GM10266 (cell line): ENCODE measurements at regions not wholly inside any gene's neighbourhood (a gene's known extent, or its start where the extent isn't known, plus 50 kb on each side); places are given as distances from the start of the nearest gene placed in this dataset.

Experiments used
- DNase-seq: peaks from one replicate; pipeline ENCODE4 v3.0.0; 2012; ENCODE audit errors: extremely low spot score
- CTCF ChIP-seq: IDR thresholded peaks from 2 replicates; pipeline ENCODE4 v1.5.1; 2012; ENCODE audit warnings: mild to moderate bottlenecking, low read depth; ENCODE audit not compliant: control insufficient read depth, insufficient read depth; ENCODE audit errors: missing control alignments

DNA sequence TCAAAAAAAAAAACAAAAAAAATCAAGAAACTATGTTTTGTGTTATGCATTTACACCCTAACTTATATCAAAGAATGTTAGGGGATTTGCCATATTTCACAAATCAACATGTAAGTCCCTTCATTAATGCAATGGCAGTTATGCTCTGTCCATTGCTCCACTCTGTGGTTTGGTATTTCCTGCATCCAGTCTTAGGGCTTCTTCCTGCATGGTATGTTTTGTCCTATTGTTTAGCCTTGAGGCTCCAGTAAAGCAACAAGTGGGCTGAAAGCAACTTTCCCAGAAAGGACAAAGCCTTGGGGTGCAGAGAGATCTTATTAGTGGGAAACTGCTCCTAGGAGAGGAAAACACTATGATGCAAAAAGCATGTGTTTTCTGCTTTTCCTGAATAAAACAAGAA is 474.1 kb downstream of the IRS1 start:
- TF ChIP-seq CTCF, result no peak
- DNase-seq, result no peak

GRCh38 chr2:226320076-226320948 is 479.3 kb downstream of the IRS1 start:
- TF ChIP-seq CTCF, result no peak
- no peak for DNase-seq

DNA sequence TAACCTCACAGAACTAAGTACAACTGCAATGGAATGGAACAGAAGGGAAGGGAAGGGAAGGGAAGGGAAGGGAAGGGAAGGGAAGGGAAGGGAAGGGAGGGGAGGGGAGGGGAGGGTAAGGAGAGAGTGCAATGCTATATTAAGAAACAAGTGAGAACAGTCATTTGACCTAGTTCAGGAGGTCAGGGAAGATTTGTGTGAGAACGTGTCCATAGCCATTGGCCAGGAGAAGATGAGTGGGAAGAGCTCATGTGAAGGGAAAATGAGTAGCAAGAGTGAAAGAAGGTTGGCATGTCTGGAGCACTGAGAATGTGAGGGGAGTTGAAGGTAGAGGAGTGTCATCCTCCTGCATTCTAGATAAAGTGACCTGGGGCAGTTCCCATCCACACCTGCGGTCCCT is 481.6 kb downstream of the IRS1 start:
- DNase-seq, result no peak
- TF ChIP-seq CTCF, result no peak

DNA sequence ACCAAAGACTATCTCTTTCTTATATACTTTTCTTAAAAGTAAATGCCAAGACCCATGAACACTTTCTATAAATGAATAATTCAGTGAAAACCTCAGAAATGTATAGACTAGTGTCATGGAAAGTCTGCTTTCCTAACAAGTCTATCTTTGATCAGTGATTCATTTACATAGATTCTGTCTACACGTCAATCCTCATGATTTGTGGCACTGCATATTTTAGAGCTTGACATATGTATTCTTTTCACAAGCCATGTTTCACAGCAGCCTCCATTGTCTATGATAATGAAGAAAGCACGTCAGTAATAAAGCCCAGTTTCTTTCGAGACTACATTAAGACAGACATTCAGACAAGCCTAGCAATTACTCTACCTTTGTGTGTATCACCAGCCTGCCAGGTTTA is 486.6 kb downstream of the IRS1 start:
- no peak for TF ChIP-seq CTCF
- DNase-seq, result no peak

DNA sequence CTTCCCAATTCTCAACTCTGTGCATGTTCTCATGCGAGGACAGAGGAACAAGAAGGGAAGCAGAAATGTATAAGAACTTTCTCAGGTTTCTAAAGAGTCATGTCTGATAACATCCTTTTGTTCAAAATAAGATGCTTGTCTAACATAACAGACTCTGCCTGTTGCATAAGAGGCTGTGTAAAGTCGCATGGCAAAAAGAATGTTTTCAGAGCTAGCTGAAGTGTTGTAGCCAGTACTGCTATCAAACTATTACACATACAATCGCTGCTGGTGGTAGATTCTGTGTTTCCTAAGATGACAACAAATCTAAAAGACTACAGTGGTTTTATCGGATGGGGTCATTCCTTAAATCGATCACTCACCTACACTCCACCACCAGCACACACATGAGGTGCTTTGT is 487.5 kb downstream of the IRS1 start:
- no peak for TF ChIP-seq CTCF
- DNase-seq, result no peak

DNA sequence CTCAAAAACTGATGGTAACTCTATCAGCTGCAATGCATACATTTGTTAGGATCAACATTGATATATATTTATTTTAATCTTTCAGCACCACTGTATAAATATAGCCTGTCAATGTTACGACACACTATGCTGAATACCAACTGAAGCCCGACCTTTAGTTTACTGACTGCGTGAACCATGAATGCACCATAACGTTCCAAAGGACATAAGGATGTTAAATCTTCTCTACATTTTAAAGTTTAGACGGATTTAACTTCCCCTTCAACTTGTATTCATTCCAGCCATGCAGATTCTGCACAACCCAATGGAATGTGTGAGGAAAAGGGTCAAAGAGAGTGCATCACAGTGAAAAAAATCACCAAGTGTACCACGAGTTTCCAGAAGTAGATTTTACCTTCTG is 489.5 kb downstream of the IRS1 start:
- TF ChIP-seq CTCF, result no peak
- DNase-seq, result no peak

- DNase-seq, result no peak
- no peak for TF ChIP-seq CTCF
Measured at GRCh38 chr2:226308986-226309385, 490.6 kb downstream of the IRS1 start.
